A673 (cell line): ENCODE measurements at regions not wholly inside any gene's neighbourhood (a gene's known extent, or its start where the extent isn't known, plus 50 kb on each side); places are given as distances from the start of the nearest gene placed in this dataset.

Source experiments
- BruUV-seq: library from RNA; stranded (reverse); fragments of 400-500 nt; replicated peaks from 2 replicates; lab custom pipeline; 2021; lab: Mats Ljungman, UMichigan
- CTCF ChIA-PET: fragments of 300-600 bp; sonication (Branson Sonifier 250); formaldehyde crosslinking; loops from one replicate; lab custom pipeline; 2022; ENCODE audit warnings: antibody characterized with exemption; lab: Charles Lee
- POLR2A ChIA-PET: fragments of 300-600 bp; sonication (Branson Sonifier 250); formaldehyde crosslinking; loops from one replicate; lab custom pipeline; 2022; ENCODE audit warnings: antibody characterized with exemption; ENCODE audit not compliant: low non-redundant PET; lab: Charles Lee
- DNase-seq: peaks from one replicate; pipeline ENCODE4 v3.0.0-alpha.2; 2015; ENCODE audit warnings: low spot score
- H3K27ac ChIP-seq: fragments of 200-600 bp; sonication (generic); 2 replicates; pipeline ENCODE4 v1.5.1; 2016; ENCODE audit warnings: mixed run types, low read depth, mild to moderate bottlenecking, mixed read lengths, antibody characterized with exemption, low read length; ENCODE audit not compliant: poor library complexity, severe bottlenecking
- H3K27me3 ChIP-seq: fragments of 200-600 bp; sonication (generic); replicated peaks from 2 replicates; pipeline ENCODE4 v1.6.1; 2017; ENCODE audit warnings: mixed run types, low read depth, mild to moderate bottlenecking, mixed read lengths, antibody characterized with exemption, low read length; ENCODE audit not compliant: insufficient read depth, poor library complexity
- H3K36me3 ChIP-seq: fragments of 200-600 bp; sonication (generic); 2 replicates; pipeline ENCODE4 v1.6.1; 2016; ENCODE audit warnings: mixed run types, mild to moderate bottlenecking, mixed read lengths, antibody characterized with exemption, low read length; ENCODE audit not compliant: insufficient read depth, poor library complexity, severe bottlenecking
- H3K4me1 ChIP-seq: fragments of 200-600 bp; sonication (generic); 2 replicates; pipeline ENCODE4 v1.6.1; 2017; ENCODE audit warnings: mixed run types, mild to moderate bottlenecking, mixed read lengths, antibody characterized with exemption, low read length; ENCODE audit not compliant: insufficient read depth, poor library complexity, severe bottlenecking
- H3K4me3 ChIP-seq: fragments of 200-600 bp; sonication (generic); 2 replicates; pipeline ENCODE4 v1.5.1; 2016; ENCODE audit warnings: low read depth, mixed run types, mild to moderate bottlenecking, mixed read lengths, low read length; ENCODE audit not compliant: poor library complexity, severe bottlenecking
- H3K9me3 ChIP-seq: fragments of 200-600 bp; sonication (generic); 2 replicates; pipeline ENCODE4 v1.6.1; 2016; ENCODE audit warnings: mixed run types, low read depth, mild to moderate bottlenecking, mixed read lengths, antibody characterized with exemption, low read length; ENCODE audit not compliant: poor library complexity, severe bottlenecking
- EZH2 ChIP-seq: fragments of 200-600 bp; sonication (generic); IDR thresholded peaks from 2 replicates; pipeline ENCODE4 v1.6.1; 2017; ENCODE audit warnings: borderline replicate concordance, low read depth, mild to moderate bottlenecking, mixed read lengths, antibody characterized with exemption, low read length; ENCODE audit not compliant: poor library complexity, severe bottlenecking
- intact Hi-C: fragments of 100-400 bp; cut with micrococcal nuclease; formaldehyde crosslinking; loops from one replicate; pipeline ENCODE4 v1.10.0; 2022; ENCODE audit not compliant: unreplicated experiment
- TF ChIP-seq, protein P1 (sequence below): fragments of 300-800, 200-600 bp; sonication (generic); conservative IDR thresholded peaks from 2 replicates; pipeline ENCODE4 v1.5.1; 2017; ENCODE audit warnings: low read depth, mild to moderate bottlenecking, antibody characterized with exemption, low read length, moderate library complexity, mixed read lengths

DNA sequence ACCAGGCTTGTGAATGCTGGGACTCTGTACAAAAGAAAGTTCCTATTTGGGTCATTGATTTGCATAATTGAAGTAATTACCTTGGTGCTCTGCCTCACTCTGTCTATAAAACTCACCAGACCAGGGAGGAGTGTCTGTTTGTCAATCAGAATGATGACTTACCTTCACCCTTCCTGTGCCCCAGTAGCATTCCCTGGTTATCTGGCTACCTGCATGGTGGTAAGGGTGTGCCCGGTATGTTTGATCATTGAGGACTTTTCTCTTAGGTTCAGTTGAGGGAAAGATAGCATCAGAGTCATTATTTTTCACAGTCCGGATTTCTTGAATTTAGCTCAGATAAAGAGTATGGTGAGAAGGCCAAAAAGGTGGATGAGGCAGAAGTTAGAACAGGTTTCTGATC is 190.0 kb downstream of the BRINP2 start:
- Histone ChIP-seq H3K9me3 (no peaks in the 10 kb centered on the region), H3K4me3 (no peak overlapping the region), H3K36me3 (no peaks in the 10 kb centered on the region), H3K27ac (no peak overlapping the region), H3K27me3 (no peaks in the 10 kb centered on the region), H3K4me1 (peaks cover 10% of the 10 kb centered on the region)
- CTCF ChIA-PET, result no interaction called here
- intact Hi-C loops, result no loop called here
- POLR2A ChIA-PET, result no interaction called here
- DNase-seq, result no peak
- BruUV-seq, result no TSS peak
- TF ChIP-seq EZH2, result no peak
- TF ChIP-seq, protein P1, sequence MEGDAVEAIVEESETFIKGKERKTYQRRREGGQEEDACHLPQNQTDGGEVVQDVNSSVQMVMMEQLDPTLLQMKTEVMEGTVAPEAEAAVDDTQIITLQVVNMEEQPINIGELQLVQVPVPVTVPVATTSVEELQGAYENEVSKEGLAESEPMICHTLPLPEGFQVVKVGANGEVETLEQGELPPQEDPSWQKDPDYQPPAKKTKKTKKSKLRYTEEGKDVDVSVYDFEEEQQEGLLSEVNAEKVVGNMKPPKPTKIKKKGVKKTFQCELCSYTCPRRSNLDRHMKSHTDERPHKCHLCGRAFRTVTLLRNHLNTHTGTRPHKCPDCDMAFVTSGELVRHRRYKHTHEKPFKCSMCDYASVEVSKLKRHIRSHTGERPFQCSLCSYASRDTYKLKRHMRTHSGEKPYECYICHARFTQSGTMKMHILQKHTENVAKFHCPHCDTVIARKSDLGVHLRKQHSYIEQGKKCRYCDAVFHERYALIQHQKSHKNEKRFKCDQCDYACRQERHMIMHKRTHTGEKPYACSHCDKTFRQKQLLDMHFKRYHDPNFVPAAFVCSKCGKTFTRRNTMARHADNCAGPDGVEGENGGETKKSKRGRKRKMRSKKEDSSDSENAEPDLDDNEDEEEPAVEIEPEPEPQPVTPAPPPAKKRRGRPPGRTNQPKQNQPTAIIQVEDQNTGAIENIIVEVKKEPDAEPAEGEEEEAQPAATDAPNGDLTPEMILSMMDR, result no peak

DNA sequence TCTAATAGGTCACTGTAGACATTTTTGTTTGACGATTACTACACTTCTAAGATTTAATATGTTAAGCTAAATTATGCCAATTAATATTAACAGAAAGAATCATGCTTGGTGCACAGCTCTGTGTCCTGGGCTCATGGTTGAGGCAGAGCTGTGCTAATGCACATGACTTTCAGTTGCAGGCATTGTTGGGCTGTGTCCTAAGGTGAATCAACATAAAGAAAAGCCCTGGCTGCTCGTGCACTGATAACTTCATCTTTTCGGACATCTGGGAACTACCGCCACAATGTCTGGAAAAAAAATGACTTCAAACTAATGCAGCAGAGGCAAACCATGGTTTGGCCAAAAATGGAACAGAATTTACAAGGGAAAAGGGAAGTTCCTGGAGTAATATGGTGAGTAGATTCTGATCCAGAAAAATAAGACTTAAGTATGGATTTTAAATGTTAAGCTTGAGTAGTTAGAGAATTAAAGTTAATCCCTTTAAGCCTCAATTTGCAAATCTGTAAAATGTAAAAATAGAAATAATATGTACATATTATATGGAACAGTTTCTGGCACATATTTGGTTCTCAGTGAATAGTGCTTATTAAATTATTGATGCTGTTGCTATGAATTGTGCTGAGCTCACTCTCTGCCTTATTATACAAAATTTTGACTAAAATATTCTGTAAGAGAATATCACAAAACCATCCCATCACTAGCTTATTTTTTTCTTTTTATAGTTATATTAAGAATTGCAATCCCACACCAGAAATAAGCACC is 186.1 kb downstream of the BRINP2 start:
- Histone ChIP-seq H3K36me3 (no peaks in the 10 kb centered on the region), H3K4me3 (no peak overlapping the region), H3K9me3 (no peaks in the 10 kb centered on the region), H3K27ac (no peak overlapping the region), H3K27me3 (no peaks in the 10 kb centered on the region), H3K4me1 (peaks cover 10% of the 10 kb centered on the region)
- ChIA-PET POLR2A (no interaction called here), CTCF (interaction anchor here (0.6 kb wide), 1 partner anchor 424 kb away, joined by 3 read pairs; no protein-coding TSS in a partner anchor)
- BruUV-seq, result no TSS peak
- DNase-seq, result no peak
- intact Hi-C loops, result loop anchor here (5.0 to 10.0 kb wide), 2 partner anchors 425 to 588 kb away; no protein-coding TSS in a partner anchor
- TF ChIP-seq, protein P1, result no peak
- no peak for TF ChIP-seq EZH2

DNA sequence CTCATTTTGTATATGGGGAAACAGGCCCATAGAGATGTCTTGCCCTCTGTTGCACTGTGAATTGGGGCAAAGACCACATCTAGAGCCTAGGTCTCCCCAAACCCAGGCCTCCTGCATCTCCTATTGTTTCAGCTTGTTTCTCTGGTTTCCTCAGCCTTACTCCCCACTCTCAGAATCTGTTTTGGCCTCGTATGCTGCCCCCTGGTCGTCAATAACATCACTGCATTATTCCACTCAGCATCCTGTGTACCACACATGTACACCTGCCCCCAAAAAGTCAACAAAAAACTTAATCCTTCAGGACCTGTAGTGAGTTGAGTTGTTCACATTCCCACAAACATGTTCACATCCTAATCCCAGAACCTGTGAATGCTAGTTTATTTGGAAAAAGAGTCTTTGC is 184.8 kb downstream of the BRINP2 start:
- no peak overlapping the region for H3K27ac ChIP-seq
- peaks cover 10% of the 10 kb centered on the region for H3K4me1 ChIP-seq
- CTCF ChIA-PET, result interaction anchor here (0.6 to 0.8 kb wide), 2 partner anchors 15 to 457 kb away, joined by 3 read pairs; no protein-coding TSS in a partner anchor
- POLR2A ChIA-PET, result no interaction called here
- H3K36me3 ChIP-seq, result no peaks in the 10 kb centered on the region
- TF ChIP-seq EZH2, result no peak
- TF ChIP-seq, protein P1, result peak; percentile 65
- intact Hi-C loops, result loop anchor here (1.0 to 10.0 kb wide), 3 partner anchors 427 to 589 kb away; no protein-coding TSS in a partner anchor
- no peaks in the 10 kb centered on the region for H3K9me3 ChIP-seq
- no peak overlapping the region for H3K4me3 ChIP-seq
- no peaks in the 10 kb centered on the region for H3K27me3 ChIP-seq
- peak; percentile 41 for DNase-seq
- BruUV-seq, result no TSS peak
